AG09309 (cell line): ENCODE measurements at regions not wholly inside any gene's neighbourhood (a gene's known extent, or its start where the extent isn't known, plus 50 kb on each side); places are given as distances from the start of the nearest gene placed in this dataset.

Experiments used
- DNase-seq: peaks from one replicate; pipeline ENCODE4 v3.0.0-alpha.2; 2010; ENCODE audit warnings: low read depth
- H3K4me3 ChIP-seq: 2 replicates; pipeline ENCODE4 v1.5.1; 2011; ENCODE audit warnings: mild to moderate bottlenecking, low read depth, low read length, moderate library complexity; ENCODE audit not compliant: control insufficient read depth
- TF ChIP-seq, protein P1 (sequence below): IDR thresholded peaks from 2 replicates; pipeline ENCODE4 v1.5.1; 2011; ENCODE audit warnings: mild to moderate bottlenecking, low read depth, low read length, inconsistent platforms; ENCODE audit not compliant: insufficient read depth, control insufficient read depth; ENCODE audit errors: missing control alignments

DNA sequence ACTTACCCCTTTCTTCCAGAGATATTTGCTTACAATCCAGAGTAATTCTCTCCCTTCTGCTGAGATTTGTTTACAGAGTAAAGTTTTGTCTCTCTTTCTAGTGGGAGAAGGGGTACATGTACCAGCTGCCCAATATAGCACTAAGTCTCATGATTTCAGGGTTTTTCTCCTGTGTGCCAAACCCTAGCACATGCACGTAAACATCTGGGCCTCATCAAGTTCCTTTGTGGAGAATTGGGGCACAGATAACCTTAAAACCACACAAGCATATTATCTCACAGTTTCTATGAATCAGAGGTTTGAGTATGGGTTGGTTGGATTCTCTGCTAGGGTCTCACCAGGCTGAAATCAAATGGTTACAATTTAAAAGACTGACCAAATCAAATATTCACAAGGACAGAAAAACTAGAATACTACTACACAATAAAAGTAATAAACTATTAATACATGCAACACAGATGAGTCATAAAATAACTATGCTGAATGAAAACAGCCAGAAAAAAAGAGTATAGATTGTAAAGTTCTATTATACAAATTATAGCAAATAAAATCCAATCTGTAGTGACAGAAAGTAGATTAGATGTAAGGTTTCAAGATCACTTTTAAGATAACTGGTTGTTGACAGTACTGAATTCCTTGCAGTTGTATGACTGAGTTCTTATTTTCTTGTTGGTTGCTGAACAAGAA is 347.4 kb upstream of the PTBP2 start:
- no peak overlapping the region for H3K4me3 ChIP-seq
- no peak for DNase-seq
- TF ChIP-seq, protein P1, sequence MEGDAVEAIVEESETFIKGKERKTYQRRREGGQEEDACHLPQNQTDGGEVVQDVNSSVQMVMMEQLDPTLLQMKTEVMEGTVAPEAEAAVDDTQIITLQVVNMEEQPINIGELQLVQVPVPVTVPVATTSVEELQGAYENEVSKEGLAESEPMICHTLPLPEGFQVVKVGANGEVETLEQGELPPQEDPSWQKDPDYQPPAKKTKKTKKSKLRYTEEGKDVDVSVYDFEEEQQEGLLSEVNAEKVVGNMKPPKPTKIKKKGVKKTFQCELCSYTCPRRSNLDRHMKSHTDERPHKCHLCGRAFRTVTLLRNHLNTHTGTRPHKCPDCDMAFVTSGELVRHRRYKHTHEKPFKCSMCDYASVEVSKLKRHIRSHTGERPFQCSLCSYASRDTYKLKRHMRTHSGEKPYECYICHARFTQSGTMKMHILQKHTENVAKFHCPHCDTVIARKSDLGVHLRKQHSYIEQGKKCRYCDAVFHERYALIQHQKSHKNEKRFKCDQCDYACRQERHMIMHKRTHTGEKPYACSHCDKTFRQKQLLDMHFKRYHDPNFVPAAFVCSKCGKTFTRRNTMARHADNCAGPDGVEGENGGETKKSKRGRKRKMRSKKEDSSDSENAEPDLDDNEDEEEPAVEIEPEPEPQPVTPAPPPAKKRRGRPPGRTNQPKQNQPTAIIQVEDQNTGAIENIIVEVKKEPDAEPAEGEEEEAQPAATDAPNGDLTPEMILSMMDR: no peak

- TF ChIP-seq, protein P1: no peak
- DNase-seq: no peak
- H3K4me3 ChIP-seq: no peak overlapping the region
Measured at GRCh38 chr1:96376846-96377245, 344.7 kb upstream of the PTBP2 start.

DNA sequence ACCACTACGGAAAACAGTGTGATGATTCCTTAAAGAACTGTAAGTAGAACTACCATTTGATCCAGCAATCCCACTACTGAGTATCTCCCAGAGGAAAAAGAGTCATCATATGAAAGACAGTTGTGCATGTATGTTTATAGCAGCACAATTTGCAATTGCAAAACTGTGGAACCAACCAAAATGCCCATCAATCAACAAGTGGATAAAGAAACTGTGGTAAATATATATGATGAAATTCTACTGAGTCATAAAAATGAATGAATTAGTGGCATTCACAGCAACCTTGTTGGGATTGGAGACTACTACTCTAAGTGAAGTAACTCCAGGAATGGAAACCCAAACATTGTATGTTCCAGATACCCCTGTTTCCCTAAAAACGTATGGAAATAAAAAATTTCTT is 337.0 kb upstream of the PTBP2 start:
- no peak for DNase-seq
- TF ChIP-seq, protein P1: no peak
- H3K4me3 ChIP-seq: no peak overlapping the region

GRCh38 chr1:96387785-96388184 is 333.8 kb upstream of the PTBP2 start:
- no peak overlapping the region for H3K4me3 ChIP-seq
- no peak for DNase-seq
- TF ChIP-seq, protein P1: no peak

DNA sequence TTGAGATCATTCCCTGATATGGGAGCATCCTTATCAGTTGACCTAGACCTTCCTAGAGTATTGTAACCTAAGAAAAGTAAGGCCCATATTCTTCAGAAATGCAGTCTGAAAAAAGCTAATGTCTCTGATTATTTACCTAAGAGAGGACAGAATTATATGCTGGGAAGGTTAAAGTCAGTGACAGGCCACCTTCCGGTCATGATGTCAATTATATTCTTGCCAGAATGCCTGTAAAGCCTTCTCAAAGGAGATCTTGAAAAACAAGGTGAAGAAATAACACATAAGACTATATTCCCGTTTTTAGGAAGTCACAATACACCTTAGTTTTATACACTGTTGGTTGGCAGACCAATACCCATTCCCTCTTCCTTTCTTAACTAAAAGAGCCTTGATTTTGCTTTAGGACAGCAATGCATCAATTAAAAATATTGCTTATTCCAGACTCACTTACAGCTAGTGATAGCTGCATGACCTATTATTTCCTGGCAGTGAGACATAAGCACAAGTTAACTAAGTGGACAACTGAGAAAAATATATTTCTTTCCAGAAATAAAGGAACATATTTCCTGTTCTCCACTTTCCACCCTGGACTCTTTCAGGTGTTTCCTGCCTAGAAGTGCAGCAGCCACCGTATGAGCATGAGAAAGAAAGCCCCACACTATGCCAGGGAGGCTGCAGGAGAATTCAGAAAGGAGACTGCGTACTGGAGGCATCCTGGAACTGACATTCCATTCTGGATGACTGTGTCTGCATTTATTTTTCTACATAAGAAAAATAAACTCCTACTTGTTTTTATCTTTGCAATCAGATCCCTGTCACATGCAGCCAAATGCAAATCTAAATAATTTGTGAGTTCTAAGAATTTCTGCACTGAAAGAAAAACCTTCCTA is 332.9 kb upstream of the PTBP2 start:
- DNase-seq: no peak
- TF ChIP-seq, protein P1: no peak
- H3K4me3 ChIP-seq: no peak overlapping the region

DNA sequence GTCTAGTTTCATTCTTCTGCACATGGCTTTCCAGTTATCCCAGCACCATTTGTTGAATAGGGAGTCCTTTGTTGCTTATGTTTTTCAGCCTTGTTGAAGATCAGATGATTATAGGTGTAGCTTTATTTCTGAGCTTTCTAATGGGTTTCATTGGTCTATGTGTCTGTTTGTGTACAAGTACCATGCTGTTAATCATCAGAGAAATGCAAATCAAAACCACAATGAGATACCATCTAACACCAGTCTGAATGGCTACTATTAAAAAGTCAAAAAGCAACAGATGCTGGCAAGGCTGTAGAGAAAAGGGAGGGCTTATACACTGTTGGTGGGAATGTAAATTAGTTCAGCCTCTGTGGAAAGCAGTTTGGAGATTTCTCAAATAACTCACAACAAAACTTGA is 321.5 kb upstream of the PTBP2 start:
- DNase-seq: no peak
- TF ChIP-seq, protein P1: no peak
- no peak overlapping the region for H3K4me3 ChIP-seq
